ENCODE measurements at regions not wholly inside any gene's neighbourhood (a gene's known extent, or its start where the extent isn't known, plus 50 kb on each side); places are given as distances from the start of the nearest gene placed in this dataset.

- no peak for DNase-seq (ENCODE audit: low read depth, low spot score)
- Histone ChIP-seq H3K79me2 (ENCODE audit: control insufficient read depth, insufficient read depth, low read length) (no peaks in the 10 kb centered on the region), H4K20me1 (replicated peaks; ENCODE audit: control insufficient read depth, extremely low read depth, insufficient read depth, low read length) (no peaks in the 10 kb centered on the region), H3K4me2 (ENCODE audit: insufficient read depth, low read length) (no peak overlapping the region), H2AFZ (ENCODE audit: low read depth, low read length) (no peak overlapping the region), H3K9ac (replicated peaks; ENCODE audit: extremely low read depth, insufficient read depth, low read length) (no peak overlapping the region), H3K9me3 (replicated peaks; ENCODE audit: control insufficient read depth, insufficient read depth, low read length) (peaks cover 8% of the 10 kb centered on the region), H3K4me3 (replicated peaks in 1 of 3; ENCODE audit: insufficient read depth in 1 of 3, low read depth in 1 of 3, low read length in 3 of 3) (no peak overlapping the region), H3K4me1 (ENCODE audit: control insufficient read depth, extremely low read depth, insufficient read depth, low read length) (no peaks in the 10 kb centered on the region), H3K9me1 (replicated peaks; ENCODE audit: control insufficient read depth, extremely low read depth, insufficient read depth, low read length) (no peaks in the 10 kb centered on the region), H3K36me3 (ENCODE audit: control insufficient read depth in 2 of 2, extremely low read depth in 1 of 2, insufficient read depth in 2 of 2, low read length in 2 of 2) (no peaks in the 10 kb centered on the region), H3K27ac (ENCODE audit: insufficient read depth, low read depth, low read length) (no peak overlapping the region), H3K27me3 (ENCODE audit: control insufficient read depth in 2 of 2, insufficient read depth in 2 of 2, low read length in 2 of 2) (no peaks in the 10 kb centered on the region)
- BruUV-seq (replicated peaks): no TSS peak
- TF ChIP-seq MYC (IDR thresholded peaks at IDR 0.05; ENCODE audit: low read depth, low read length) (no peak), POLR2A (IDR thresholded peaks at IDR 0.05; ENCODE audit: low read depth, low read length) (no peak), EZH2 (IDR thresholded peaks at IDR 0.05; ENCODE audit: borderline replicate concordance, low read depth, low read length, severe bottlenecking) (no peak)
- intact Hi-C loops (cut with micrococcal nuclease): no loop called here
- dilution Hi-C loops (cut with MboI; ENCODE audit: extremely low pct_ligation_motif_present, low sequenced_read_pairs): no loop called here
- ChIA-PET CTCF (no interaction called here), POLR2A (no interaction called here)
- no peak for FAIRE-seq
Observed at GRCh38 chr20:12715991-12716680, 292.6 kb upstream of the SPTLC3 start.

DNA sequence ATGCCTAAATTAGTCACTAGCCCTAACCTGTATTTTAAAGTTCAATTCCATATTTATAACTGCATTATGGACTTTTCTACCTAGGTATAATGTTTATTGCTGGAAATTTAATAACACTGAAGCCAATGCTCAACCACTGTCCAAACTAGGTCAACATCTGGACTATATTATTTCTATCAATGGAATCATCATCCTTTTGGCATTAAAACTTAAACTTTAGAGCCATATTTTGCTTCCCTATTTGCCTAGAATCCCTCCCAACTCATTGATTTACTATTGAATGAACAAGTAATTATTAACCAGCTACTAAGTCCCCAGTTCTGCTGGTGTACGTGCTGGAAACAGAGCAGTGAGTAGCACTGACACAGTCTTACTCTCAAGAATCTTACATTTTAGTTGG lies 291.7 kb upstream of the SPTLC3 start:
- CTCF ChIA-PET: no interaction called here
- intact Hi-C loops (cut with micrococcal nuclease) (no loop called here), dilution Hi-C loops (cut with MboI; ENCODE audit: extremely low pct_ligation_motif_present, low sequenced_read_pairs) (no loop called here)
- TF ChIP-seq GATA2 (IDR thresholded peaks at IDR 0.05; ENCODE audit: insufficient read depth, insufficient read length, low read depth, low read length) (no peak), MYC (IDR thresholded peaks at IDR 0.05; ENCODE audit: low read depth, low read length) (no peak), POLR2AphosphoS5 (IDR thresholded peaks at IDR 0.05; ENCODE audit: insufficient read depth, low read depth, low read length) (no peak), POLR2A (IDR thresholded peaks at IDR 0.05; ENCODE audit: low read depth, low read length) (no peak), FOS (IDR thresholded peaks at IDR 0.05; ENCODE audit: borderline replicate concordance, insufficient read depth, low read length) (no peak), JUN (IDR thresholded peaks at IDR 0.05; ENCODE audit: borderline replicate concordance, insufficient read depth, insufficient read length, low read depth) (no peak), EZH2 (IDR thresholded peaks at IDR 0.05; ENCODE audit: borderline replicate concordance, low read depth, low read length, severe bottlenecking) (no peak)
- TF ChIP-seq, protein P1, sequence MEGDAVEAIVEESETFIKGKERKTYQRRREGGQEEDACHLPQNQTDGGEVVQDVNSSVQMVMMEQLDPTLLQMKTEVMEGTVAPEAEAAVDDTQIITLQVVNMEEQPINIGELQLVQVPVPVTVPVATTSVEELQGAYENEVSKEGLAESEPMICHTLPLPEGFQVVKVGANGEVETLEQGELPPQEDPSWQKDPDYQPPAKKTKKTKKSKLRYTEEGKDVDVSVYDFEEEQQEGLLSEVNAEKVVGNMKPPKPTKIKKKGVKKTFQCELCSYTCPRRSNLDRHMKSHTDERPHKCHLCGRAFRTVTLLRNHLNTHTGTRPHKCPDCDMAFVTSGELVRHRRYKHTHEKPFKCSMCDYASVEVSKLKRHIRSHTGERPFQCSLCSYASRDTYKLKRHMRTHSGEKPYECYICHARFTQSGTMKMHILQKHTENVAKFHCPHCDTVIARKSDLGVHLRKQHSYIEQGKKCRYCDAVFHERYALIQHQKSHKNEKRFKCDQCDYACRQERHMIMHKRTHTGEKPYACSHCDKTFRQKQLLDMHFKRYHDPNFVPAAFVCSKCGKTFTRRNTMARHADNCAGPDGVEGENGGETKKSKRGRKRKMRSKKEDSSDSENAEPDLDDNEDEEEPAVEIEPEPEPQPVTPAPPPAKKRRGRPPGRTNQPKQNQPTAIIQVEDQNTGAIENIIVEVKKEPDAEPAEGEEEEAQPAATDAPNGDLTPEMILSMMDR (IDR thresholded peaks at IDR 0.05; ENCODE audit: extremely low read depth in 1 of 2, insufficient read depth in 1 of 2, low read depth in 1 of 2, low read length in 2 of 2): no peak
- TF ChIP-seq, protein P2, sequence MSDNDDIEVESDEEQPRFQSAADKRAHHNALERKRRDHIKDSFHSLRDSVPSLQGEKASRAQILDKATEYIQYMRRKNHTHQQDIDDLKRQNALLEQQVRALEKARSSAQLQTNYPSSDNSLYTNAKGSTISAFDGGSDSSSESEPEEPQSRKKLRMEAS (IDR thresholded peaks at IDR 0.05; ENCODE audit: insufficient read depth, insufficient read length): no peak
- Histone ChIP-seq H3K27me3 (ENCODE audit: control insufficient read depth in 2 of 2, insufficient read depth in 2 of 2, low read length in 2 of 2) (no peaks in the 10 kb centered on the region), H3K79me2 (ENCODE audit: control insufficient read depth, insufficient read depth, low read length) (no peaks in the 10 kb centered on the region), H3K4me2 (ENCODE audit: insufficient read depth, low read length) (no peak overlapping the region), H3K9me1 (replicated peaks; ENCODE audit: control insufficient read depth, extremely low read depth, insufficient read depth, low read length) (no peaks in the 10 kb centered on the region), H4K20me1 (replicated peaks; ENCODE audit: control insufficient read depth, extremely low read depth, insufficient read depth, low read length) (no peaks in the 10 kb centered on the region), H3K4me1 (ENCODE audit: control insufficient read depth, extremely low read depth, insufficient read depth, low read length) (no peaks in the 10 kb centered on the region), H2AFZ (ENCODE audit: low read depth, low read length) (no peak overlapping the region), H3K9me3 (replicated peaks; ENCODE audit: control insufficient read depth, insufficient read depth, low read length) (peaks cover 8% of the 10 kb centered on the region), H3K36me3 (ENCODE audit: control insufficient read depth in 2 of 2, extremely low read depth in 1 of 2, insufficient read depth in 2 of 2, low read length in 2 of 2) (no peaks in the 10 kb centered on the region), H3K27ac (ENCODE audit: insufficient read depth, low read depth, low read length) (no peak overlapping the region), H3K4me3 (replicated peaks in 1 of 3; ENCODE audit: insufficient read depth in 1 of 3, low read depth in 1 of 3, low read length in 3 of 3) (no peak overlapping the region), H3K9ac (replicated peaks; ENCODE audit: extremely low read depth, insufficient read depth, low read length) (no peak overlapping the region)
- DNase-seq (ENCODE audit: low read depth, low spot score): no peak
- no peak for FAIRE-seq
- POLR2A ChIA-PET: no interaction called here
- no TSS peak for BruUV-seq (replicated peaks)
